SK-MEL-5 (cell line): ENCODE measurements at regions not wholly inside any gene's neighbourhood (a gene's known extent, or its start where the extent isn't known, plus 50 kb on each side); places are given as distances from the start of the nearest gene placed in this dataset.

Experiments used
- DNase-seq: peaks from one replicate; pipeline ENCODE4 v3.0.0-alpha.2; 2016; ENCODE audit warnings: low read depth, low spot score
- in situ Hi-C: cut with HindIII; loops from 2 replicates; pipeline ENCODE4 v1.10.0; 2016; ENCODE audit warnings: low sequenced_read_pairs, high pct_unique_total_duplicates, low pct_unique_long_range_greater_than_20kb

- DNase-seq: no peak
- in situ Hi-C loops: no loop called here
These were observed 118.2 kb downstream of the HSD17B3 start for GRCh38 chr9:96183751-96184150.

DNA sequence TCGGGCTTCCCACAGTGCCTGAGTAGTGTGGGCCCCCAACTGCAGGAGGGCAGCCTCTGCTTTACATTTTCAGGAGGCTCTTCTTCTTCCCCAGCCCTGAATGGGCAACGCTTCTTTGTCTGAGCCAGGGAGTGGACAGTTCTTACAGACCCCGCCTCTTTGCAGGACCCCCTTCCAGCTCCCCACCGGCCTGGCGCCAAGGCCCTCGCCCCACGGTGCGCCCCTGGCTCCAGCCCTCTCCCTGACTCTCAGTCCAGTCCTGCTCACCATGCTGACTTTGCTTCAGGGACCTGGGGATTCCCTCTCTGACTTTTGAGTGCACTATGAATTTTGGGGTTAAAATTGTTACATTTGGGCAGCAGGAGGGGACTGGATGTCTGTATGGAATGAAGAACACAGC lies 123.8 kb downstream of the HSD17B3 start:
- in situ Hi-C loops: no loop called here
- no peak for DNase-seq

- no peak for DNase-seq
These were observed 124.3 kb downstream of the HSD17B3 start for GRCh38 chr9:96177719-96178028.

GRCh38 chr9:96177005-96177718 lies 124.8 kb downstream of the HSD17B3 start:
- DNase-seq: no peak
- in situ Hi-C loops: no loop called here

More at GRCh38 chr9:96177719-96178028, 124.3 kb downstream of the HSD17B3 start:
- in situ Hi-C loops: no loop called here

- in situ Hi-C loops: no loop called here
- no peak for DNase-seq
These were observed 126.2 kb downstream of the HSD17B3 start for GRCh38 chr9:96175796-96176195.

- no peak for DNase-seq
- in situ Hi-C loops: no loop called here
These were observed 127.0 kb downstream of the HSD17B3 start for GRCh38 chr9:96175001-96175400.

GRCh38 chr9:96174371-96174770 lies 127.6 kb downstream of the HSD17B3 start:
- no peak for DNase-seq
- in situ Hi-C loops: no loop called here

- no peak for DNase-seq
- in situ Hi-C loops: no loop called here
These were observed 128.3 kb downstream of the HSD17B3 start for GRCh38 chr9:96173640-96174039.

DNA sequence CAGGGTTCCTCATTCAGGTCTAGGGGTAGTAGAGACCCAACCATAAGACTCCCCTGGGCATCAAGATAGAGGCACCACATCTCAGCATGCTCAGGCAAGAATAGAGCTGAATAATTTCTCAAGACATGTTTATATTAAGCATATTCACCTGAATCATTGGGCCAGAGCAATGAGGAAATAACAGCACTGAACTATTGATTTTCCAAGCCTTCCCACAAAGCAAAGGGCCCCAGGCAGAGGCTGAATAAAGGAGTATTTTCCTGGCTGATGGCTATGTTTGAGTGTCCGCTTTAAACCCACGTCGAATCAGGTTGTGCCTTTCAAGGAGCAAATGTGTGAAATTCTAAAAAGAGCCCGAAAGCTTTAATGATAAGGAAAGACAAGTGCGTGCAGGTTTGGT lies 129.2 kb downstream of the HSD17B3 start:
- in situ Hi-C loops: no loop called here
- DNase-seq: no peak

DNA sequence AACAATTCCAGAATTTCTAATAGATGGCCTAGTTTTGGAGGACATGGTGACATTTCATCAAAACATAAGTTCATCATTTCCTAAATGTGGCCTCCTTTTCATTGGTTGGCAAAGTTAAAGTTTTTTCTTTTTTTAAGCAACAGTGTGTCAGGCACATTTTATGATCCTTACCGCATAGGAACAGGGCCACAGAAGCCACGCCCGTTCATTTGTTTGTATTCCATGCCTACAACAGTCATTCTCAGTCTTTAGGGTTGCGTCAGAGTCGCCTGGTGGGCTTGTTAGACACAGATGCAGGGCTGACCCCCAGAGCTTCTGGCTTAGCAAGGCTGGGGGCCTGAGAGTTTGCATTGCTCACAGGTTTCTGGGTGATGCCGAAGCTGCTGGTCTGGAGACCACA lies 130.2 kb downstream of the HSD17B3 start:
- in situ Hi-C loops: no loop called here
- no peak for DNase-seq

- DNase-seq: no peak
- in situ Hi-C loops: no loop called here
These were observed 132.1 kb downstream of the HSD17B3 start for GRCh38 chr9:96169901-96170300.

DNA sequence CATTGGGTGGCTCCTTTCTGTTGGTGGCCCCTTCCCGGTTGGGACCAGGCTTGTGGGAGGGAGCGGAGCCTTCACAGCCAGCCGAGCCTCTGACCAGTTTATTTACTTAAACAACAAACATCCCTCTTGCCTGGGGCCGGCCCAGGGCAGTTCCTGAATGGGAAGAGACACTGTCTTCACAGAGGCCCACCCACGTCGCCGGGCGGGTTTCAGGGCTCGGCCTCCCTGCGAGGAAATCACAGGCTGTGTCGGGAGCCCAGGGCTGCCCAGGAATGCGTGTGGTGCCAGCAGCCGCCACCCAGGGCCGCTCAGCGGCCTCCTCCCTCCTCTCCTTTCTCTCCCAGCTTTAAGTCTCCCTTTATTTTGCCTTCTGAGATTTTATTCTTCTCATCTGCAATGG lies 132.5 kb downstream of the HSD17B3 start:
- no peak for DNase-seq
- in situ Hi-C loops: no loop called here

GRCh38 chr9:96168882-96169281 lies 133.1 kb downstream of the HSD17B3 start:
- in situ Hi-C loops: no loop called here
- no peak for DNase-seq

DNA sequence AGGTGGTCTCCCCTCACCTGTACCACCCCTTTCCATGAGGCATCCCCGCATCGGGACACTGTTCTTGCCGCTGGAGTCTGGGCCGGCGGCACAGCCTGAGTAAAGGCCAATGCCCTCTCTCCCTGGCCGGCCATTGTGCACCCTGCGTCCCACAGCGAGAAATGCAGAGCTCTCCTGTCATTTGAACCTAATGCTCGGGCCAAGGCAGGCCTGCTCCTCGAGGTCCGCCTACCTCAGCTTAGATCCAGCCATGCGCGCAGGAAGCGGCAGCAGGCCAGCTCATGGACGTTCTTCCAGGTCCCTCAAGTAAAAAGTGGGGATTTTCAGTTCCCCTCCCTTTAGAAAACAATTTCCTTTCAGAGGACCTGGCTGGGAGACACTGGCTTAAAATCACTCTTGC lies 135.0 kb downstream of the HSD17B3 start:
- no peak for DNase-seq

GRCh38 chr9:96164268-96164683 lies 137.7 kb downstream of the HSD17B3 start:
- in situ Hi-C loops: no loop called here
- no peak for DNase-seq

More for the DNA sequence above, 135.0 kb downstream of the HSD17B3 start:
- in situ Hi-C loops: no loop called here

DNA sequence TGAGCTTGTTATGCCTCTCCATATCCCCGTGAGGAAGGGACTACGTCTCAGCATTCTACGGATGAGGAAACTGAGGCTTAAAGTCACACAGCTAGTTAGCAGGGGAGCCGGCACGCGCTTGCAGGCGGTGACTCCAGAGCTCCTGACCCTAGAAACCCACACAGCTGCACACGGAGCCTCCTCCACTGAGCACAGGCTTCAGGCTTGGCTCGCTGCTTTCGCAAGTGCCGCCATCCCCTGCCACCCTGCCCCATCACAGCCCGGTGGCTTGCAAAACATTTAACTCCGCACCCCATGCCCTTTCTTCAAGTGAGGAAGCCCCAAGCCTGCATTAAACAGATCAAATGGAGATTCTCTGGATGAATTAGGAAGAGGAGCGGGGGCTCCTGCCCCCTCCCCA lies 138.3 kb downstream of the HSD17B3 start:
- in situ Hi-C loops: no loop called here

GRCh38 chr9:96163161-96163560 lies 138.8 kb downstream of the HSD17B3 start:
- DNase-seq: no peak
- in situ Hi-C loops: no loop called here

More for the DNA sequence above, 138.3 kb downstream of the HSD17B3 start:
- DNase-seq: no peak

- DNase-seq: no peak
- in situ Hi-C loops: no loop called here
These were observed 140.2 kb downstream of the HSD17B3 start for GRCh38 chr9:96161819-96162218.

GRCh38 chr9:96160866-96161265 lies 141.1 kb downstream of the HSD17B3 start:
- no peak for DNase-seq
- in situ Hi-C loops: no loop called here

- no peak for DNase-seq
- in situ Hi-C loops: no loop called here
These were observed 141.8 kb downstream of the HSD17B3 start for GRCh38 chr9:96160168-96160567.
